ENCODE measurements at regions not wholly inside any gene's neighbourhood (a gene's known extent, or its start where the extent isn't known, plus 50 kb on each side); places are given as distances from the start of the nearest gene placed in this dataset.

DNA sequence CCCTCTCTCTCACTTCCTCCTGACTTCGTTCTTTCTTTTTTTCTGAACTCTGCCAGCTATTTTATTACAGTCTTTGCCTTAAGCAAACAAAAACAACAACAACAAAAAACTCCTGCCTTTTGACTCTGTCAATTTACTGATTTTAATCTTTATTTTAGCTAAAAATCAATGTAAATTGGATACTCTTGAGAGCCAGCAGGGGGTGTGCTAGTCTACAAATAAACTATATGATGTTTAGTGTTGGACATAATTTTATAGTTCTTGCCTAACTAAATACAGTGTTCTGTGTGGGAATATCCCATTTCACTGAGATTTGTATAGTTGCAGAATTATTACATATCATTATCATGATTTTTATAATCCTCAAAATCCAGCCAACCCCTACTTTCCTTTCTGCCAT lies 1199.9 kb upstream of the SPRY2 start:
- no peak for TF ChIP-seq CTCF (IDR thresholded peaks at IDR 0.05)
- H3K36me3 ChIP-seq = no peaks in the 10 kb centered on the region
- ATAC-seq = no peak

GRCh38 chr13:81539643-81540150 lies 1198.8 kb upstream of the SPRY2 start:
- no peak for DNase-seq
- TF ChIP-seq CTCF (IDR thresholded peaks at IDR 0.05) = no peak
- intact Hi-C loops (cut with DNase I) = no loop called here
- H3K9me3 ChIP-seq = no peaks in the 10 kb centered on the region
- no peak overlapping the region for H3K27ac ChIP-seq
- H3K4me1 ChIP-seq = no peaks in the 10 kb centered on the region
- H3K27me3 ChIP-seq = no peaks in the 10 kb centered on the region
- H3K4me3 ChIP-seq = no peak overlapping the region
- H3K36me3 ChIP-seq = no peaks in the 10 kb centered on the region
- no peak for ATAC-seq

More for the DNA sequence above, 1199.9 kb upstream of the SPRY2 start:
- H3K4me1 ChIP-seq = no peaks in the 10 kb centered on the region
- no peak for DNase-seq
- intact Hi-C loops (cut with DNase I) = no loop called here
- no peaks in the 10 kb centered on the region for H3K27me3 ChIP-seq
- H3K27ac ChIP-seq = no peak overlapping the region
- H3K9me3 ChIP-seq = no peaks in the 10 kb centered on the region
- H3K4me3 ChIP-seq = no peak overlapping the region

DNA sequence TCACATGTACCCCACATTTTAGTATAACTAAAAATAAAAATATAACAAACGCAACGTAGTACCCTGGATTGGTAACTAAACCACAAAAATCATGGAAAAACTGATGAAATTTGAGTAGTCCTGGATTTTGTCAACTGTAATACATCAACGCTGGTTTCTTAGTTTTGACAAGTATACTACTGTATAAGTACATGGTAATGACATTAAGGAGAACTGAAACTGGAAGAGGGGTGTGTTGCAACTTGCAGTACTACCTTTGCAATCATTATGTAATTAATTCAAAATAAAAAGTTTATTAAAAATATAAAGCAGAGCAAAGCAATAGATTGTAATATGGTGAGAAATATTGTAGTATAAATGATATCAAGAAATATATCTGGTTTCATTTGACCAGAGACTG lies 1158.0 kb upstream of the SPRY2 start:
- Histone ChIP-seq H3K9me3 (no peaks in the 10 kb centered on the region), H3K4me1 (no peaks in the 10 kb centered on the region), H3K4me3 (no peak overlapping the region), H3K27ac (no peak overlapping the region), H3K36me3 (no peaks in the 10 kb centered on the region), H3K27me3 (no peaks in the 10 kb centered on the region)
- intact Hi-C loops (cut with DNase I) = no loop called here
- no peak for TF ChIP-seq CTCF (IDR thresholded peaks at IDR 0.05)
- ATAC-seq (no peak), DNase-seq (no peak)

DNA sequence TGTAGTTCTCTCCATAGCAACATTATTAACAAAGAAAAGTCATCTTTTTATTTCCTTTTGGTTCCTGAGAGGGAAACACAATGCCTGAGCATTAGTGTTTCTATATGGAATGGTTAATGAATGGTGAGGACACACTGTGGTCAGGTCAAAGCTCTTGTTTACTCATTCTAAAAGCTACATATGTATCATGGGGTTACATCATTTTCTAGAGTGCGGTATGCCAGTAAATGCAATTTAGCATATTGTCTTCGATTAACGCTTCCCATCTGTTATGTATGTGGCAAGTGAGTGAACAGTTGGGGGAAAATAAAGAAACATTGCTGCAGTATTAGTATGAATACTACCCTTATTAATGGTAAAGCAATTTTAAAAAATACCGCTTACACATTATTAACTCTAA lies 1152.2 kb upstream of the SPRY2 start:
- H3K9me3 ChIP-seq = no peaks in the 10 kb centered on the region
- H3K36me3 ChIP-seq = no peaks in the 10 kb centered on the region
- TF ChIP-seq CTCF (IDR thresholded peaks at IDR 0.05) = no peak
- H3K27ac ChIP-seq = no peak overlapping the region
- no peak for ATAC-seq
- H3K4me3 ChIP-seq = no peak overlapping the region
- DNase-seq = no peak
- H3K27me3 ChIP-seq = no peaks in the 10 kb centered on the region
- intact Hi-C loops (cut with DNase I) = no loop called here
- H3K4me1 ChIP-seq = no peaks in the 10 kb centered on the region

DNA sequence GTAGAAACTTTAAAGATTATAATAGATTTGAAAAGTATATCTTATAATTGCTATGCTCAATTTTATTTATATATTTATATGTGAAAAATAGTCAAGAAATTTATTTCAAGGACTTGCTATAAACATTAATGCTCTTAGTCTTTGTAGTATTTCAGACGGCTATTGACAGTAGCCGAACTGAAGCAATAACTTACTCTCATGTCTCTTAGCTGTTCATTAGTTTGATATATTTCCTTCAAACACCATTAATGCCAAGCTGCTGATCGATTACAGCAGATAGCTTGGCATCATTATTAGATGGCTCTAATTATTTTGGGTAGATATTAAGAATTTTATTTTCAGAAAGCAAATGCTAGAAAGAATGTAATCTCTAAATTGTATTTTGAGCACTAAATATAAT lies 1151.5 kb upstream of the SPRY2 start:
- Histone ChIP-seq H3K27ac (no peak overlapping the region), H3K4me3 (no peak overlapping the region), H3K4me1 (no peaks in the 10 kb centered on the region), H3K36me3 (no peaks in the 10 kb centered on the region), H3K27me3 (no peaks in the 10 kb centered on the region), H3K9me3 (no peaks in the 10 kb centered on the region)
- DNase-seq (no peak), ATAC-seq (no peak)
- TF ChIP-seq CTCF (IDR thresholded peaks at IDR 0.05) = no peak
- intact Hi-C loops (cut with DNase I) = no loop called here

GRCh38 chr13:81488021-81488420 lies 1147.1 kb upstream of the SPRY2 start:
- no peaks in the 10 kb centered on the region for H3K36me3 ChIP-seq
- no peaks in the 10 kb centered on the region for H3K9me3 ChIP-seq
- H3K4me1 ChIP-seq = no peaks in the 10 kb centered on the region
- DNase-seq (no peak), ATAC-seq (no peak)
- H3K27me3 ChIP-seq = no peaks in the 10 kb centered on the region
- no peak overlapping the region for H3K4me3 ChIP-seq
- no peak overlapping the region for H3K27ac ChIP-seq
- no peak for TF ChIP-seq CTCF (IDR thresholded peaks at IDR 0.05)
- intact Hi-C loops (cut with DNase I) = no loop called here
